Vagina (tissue), 2 donors: ENCODE measurements at regions not wholly inside any gene's neighbourhood (a gene's known extent, or its start where the extent isn't known, plus 50 kb on each side); places are given as distances from the start of the nearest gene placed in this dataset.
"Not testable (repeated sequence)": the region's sequence is repeated elsewhere in the genome, so short reads cannot be mapped to it uniquely, and the experiment has no call there.

Experiments used
- DNase-seq, 2 donors: peaks; one replicate each; pipeline ENCODE4 v3.0.0-alpha.2; 2017; ENCODE audit errors: extremely low spot score in 2 of 2
- H3K27ac ChIP-seq: fragments of 200-600 bp; sonication (generic); one replicate; pipeline ENCODE4 v1.5.1; 2019
- H3K27me3 ChIP-seq: fragments of 200-600 bp; sonication (generic); one replicate; pipeline ENCODE4 v1.5.1; 2019
- H3K36me3 ChIP-seq, 2 donors: fragments of 200-600 bp; sonication (generic); one replicate each; pipeline ENCODE4 v1.5.1; 2017 to 2019
- H3K4me1 ChIP-seq: fragments of 200-600 bp; sonication (generic); one replicate; pipeline ENCODE4 v1.5.1; 2019
- H3K4me3 ChIP-seq, 2 donors: fragments of 200-600 bp; sonication (generic); 1 replicate in 1 of 2; 2 replicates in 1 of 2; pipeline ENCODE4 v1.5.1; 2016 to 2019
- H3K9me3 ChIP-seq: fragments of 200-600 bp; sonication (generic); one replicate; pipeline ENCODE4 v1.5.1; 2019
- CTCF ChIP-seq, 3 experiments: fragments of 450-650 bp in 2 of 3; fragments of 200-600 bp in 1 of 3; sonication (generic) in 1 of 3; IDR thresholded peaks; one replicate each; pipeline ENCODE4 v1.5.1; 2017 to 2019; ENCODE audit warnings: antibody characterized with exemption in 3 of 3, mild to moderate bottlenecking in 2 of 3, moderate library complexity in 2 of 3
- POLR2A ChIP-seq, 2 donors: fragments of 450-650 bp; IDR thresholded peaks; one replicate each; pipeline ENCODE4 v1.6.1; 2017; ENCODE audit warnings: antibody characterized with exemption in 2 of 2, mild to moderate bottlenecking in 2 of 2, moderate library complexity in 2 of 2
- POLR2AphosphoS5 ChIP-seq, 2 donors: sonication (generic); formaldehyde crosslinking; IDR thresholded peaks; one replicate each; pipeline ENCODE4 v1.9.0; 2017; ENCODE audit warnings: antibody characterized with exemption in 2 of 2, mild to moderate bottlenecking in 2 of 2, low read depth in 1 of 2; ENCODE audit not compliant: insufficient read depth in 1 of 2
- intact Hi-C: fragments of 100-400 bp; cut with DNase I; formaldehyde crosslinking; loops from one replicate; pipeline ENCODE4 v1.15.1; 2023

- Histone ChIP-seq H3K9me3 (no peaks in the 10 kb centered on the region), H3K4me1 (no peaks in the 10 kb centered on the region), H3K36me3 (no peaks in the 10 kb centered on the region), H3K27ac (no peak overlapping the region), H3K4me3 (no peak overlapping the region), H3K27me3 (no peaks in the 10 kb centered on the region)
- DNase-seq, result no peak
- intact Hi-C loops, result no loop called here
- TF ChIP-seq POLR2AphosphoS5 (IDR thresholded peaks at IDR 0.05; ENCODE audit: insufficient read depth in 1 of 2, low read depth in 1 of 2), result no peak
- TF ChIP-seq POLR2A (IDR thresholded peaks at IDR 0.05), result no peak
- no peak for TF ChIP-seq CTCF (IDR thresholded peaks at IDR 0.05)
Measured at GRCh38 chrX:1102786-1103185, 109.7 kb downstream of the CRLF2 start.

- H3K4me3 ChIP-seq, intact Hi-C loops, H3K36me3 ChIP-seq, H3K9me3 ChIP-seq, H3K27ac ChIP-seq, H3K4me1 ChIP-seq, H3K27me3 ChIP-seq, DNase-seq: not testable (repeated sequence)
Measured at GRCh38 chrX:1102221-1102620, 110.2 kb downstream of the CRLF2 start.

- intact Hi-C loops, result no loop called here
Measured at GRCh38 chrX:1099146-1099770, 113.2 kb downstream of the CRLF2 start.

GRCh38 chrX:1097328-1097727 lies 115.1 kb downstream of the CRLF2 start:
- H3K36me3 ChIP-seq, result no peaks in the 10 kb centered on the region
- intact Hi-C loops, result no loop called here
- DNase-seq, result no peak
- no peak for TF ChIP-seq POLR2AphosphoS5 (IDR thresholded peaks at IDR 0.05; ENCODE audit: insufficient read depth in 1 of 2, low read depth in 1 of 2)
- TF ChIP-seq CTCF (IDR thresholded peaks at IDR 0.05), result no peak
- no peak for TF ChIP-seq POLR2A (IDR thresholded peaks at IDR 0.05)
- no peak overlapping the region for H3K27ac ChIP-seq
- no peak overlapping the region for H3K4me3 ChIP-seq
- H3K27me3 ChIP-seq, result no peaks in the 10 kb centered on the region
- H3K9me3 ChIP-seq, result peaks cover 8% of the 10 kb centered on the region
- H3K4me1 ChIP-seq, result no peaks in the 10 kb centered on the region

More at GRCh38 chrX:1099146-1099770, 113.2 kb downstream of the CRLF2 start:
- no peaks in the 10 kb centered on the region for H3K36me3 ChIP-seq
- TF ChIP-seq POLR2A (IDR thresholded peaks at IDR 0.05) (no peak), CTCF (IDR thresholded peaks at IDR 0.05) (no peak), POLR2AphosphoS5 (IDR thresholded peaks at IDR 0.05; ENCODE audit: insufficient read depth in 1 of 2, low read depth in 1 of 2) (no peak)
- H3K4me3 ChIP-seq, result no peak overlapping the region
- DNase-seq, result no peak
- H3K27me3 ChIP-seq, result no peaks in the 10 kb centered on the region
- peaks cover 8% of the 10 kb centered on the region for H3K9me3 ChIP-seq
- no peak overlapping the region for H3K27ac ChIP-seq
- no peaks in the 10 kb centered on the region for H3K4me1 ChIP-seq

GRCh38 chrX:1094566-1095333 lies 117.7 kb downstream of the CRLF2 start:
- TF ChIP-seq POLR2AphosphoS5 (IDR thresholded peaks at IDR 0.05; ENCODE audit: insufficient read depth in 1 of 2, low read depth in 1 of 2) (no peak), CTCF (IDR thresholded peaks at IDR 0.05) (no peak), POLR2A (IDR thresholded peaks at IDR 0.05) (no peak)
- intact Hi-C loops, result no loop called here
- Histone ChIP-seq H3K4me1 (no peaks in the 10 kb centered on the region), H3K4me3 (no peak overlapping the region), H3K27ac (no peak overlapping the region), H3K9me3 (peaks cover 8% of the 10 kb centered on the region), H3K36me3 (no peaks in the 10 kb centered on the region), H3K27me3 (no peaks in the 10 kb centered on the region)
- no peak for DNase-seq
